ENCODE measurements at regions not wholly inside any gene's neighbourhood (a gene's known extent, or its start where the extent isn't known, plus 50 kb on each side); places are given as distances from the start of the nearest gene placed in this dataset.
"Not testable (repeated sequence)": the region's sequence is repeated elsewhere in the genome, so short reads cannot be mapped to it uniquely, and the experiment has no call there.

GRCh38 chr6:19692506-19693298, 144.5 kb upstream of the ID4 start:
- DNase-seq (ENCODE audit: low read depth): no peak

GRCh38 chr6:19694697-19695096, 142.5 kb upstream of the ID4 start:
- DNase-seq (ENCODE audit: low read depth): no peak

GRCh38 chr6:19697744-19698290, 139.4 kb upstream of the ID4 start:
- no peak for DNase-seq (ENCODE audit: low read depth)

DNA sequence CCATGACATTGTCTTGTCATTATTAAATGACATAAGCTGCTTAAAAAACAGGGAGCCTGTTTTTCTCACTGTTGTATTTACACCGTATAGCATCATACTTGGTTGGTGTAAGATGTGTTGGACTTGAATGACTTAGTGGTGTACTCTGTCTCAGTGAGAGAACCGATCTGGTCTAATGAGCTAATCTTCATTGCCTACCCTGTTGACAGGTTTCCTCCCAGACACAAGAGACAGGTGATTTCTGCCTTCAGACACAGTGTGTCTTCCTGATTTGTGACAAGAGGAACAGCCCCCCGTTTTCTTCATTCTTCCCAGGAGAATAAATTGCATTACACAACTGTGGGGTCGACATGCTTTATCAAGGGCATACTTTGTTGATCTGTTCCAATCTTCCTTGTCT, 137.2 kb upstream of the ID4 start:
- DNase-seq (ENCODE audit: low read depth): no peak

- DNase-seq (ENCODE audit: low read depth): no peak
These were observed 131.6 kb upstream of the ID4 start for GRCh38 chr6:19705606-19706005.

DNA sequence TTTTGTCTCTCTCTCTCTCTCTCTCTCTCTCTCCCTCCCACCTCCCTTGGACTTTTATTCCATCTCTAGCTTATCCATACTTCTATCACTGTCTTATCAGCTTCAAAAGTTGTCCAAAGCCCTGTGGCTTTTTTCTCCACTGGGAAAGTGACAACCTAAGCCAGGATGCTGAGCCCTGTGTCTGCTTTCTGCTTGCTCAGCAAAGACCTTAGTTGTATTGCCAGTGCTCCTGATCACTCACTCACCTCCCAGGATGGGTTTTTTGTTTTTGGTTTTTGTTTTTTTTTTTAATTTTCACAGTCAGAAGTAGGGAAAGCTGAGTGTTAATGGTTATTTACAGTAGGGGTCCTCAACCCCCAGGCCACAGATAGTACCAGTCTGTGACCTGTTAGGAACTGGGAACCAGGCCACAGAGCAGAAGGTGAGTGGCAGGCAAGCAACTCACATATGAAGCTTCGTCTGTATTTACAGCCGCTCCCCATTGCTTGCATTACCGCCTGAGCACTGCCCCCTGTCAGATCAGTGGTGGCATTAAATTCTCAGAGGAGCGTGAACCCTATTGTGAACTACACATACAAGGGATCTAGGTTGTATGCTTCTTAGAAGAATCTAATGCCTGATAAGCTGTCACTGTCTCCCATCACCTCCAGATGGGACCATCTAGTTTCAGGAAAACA, 125.0 kb upstream of the ID4 start:
- DNase-seq (ENCODE audit: low read depth): no peak

- no peak for DNase-seq (ENCODE audit: low read depth)
These were observed 124.2 kb upstream of the ID4 start for GRCh38 chr6:19712998-19713397.

DNA sequence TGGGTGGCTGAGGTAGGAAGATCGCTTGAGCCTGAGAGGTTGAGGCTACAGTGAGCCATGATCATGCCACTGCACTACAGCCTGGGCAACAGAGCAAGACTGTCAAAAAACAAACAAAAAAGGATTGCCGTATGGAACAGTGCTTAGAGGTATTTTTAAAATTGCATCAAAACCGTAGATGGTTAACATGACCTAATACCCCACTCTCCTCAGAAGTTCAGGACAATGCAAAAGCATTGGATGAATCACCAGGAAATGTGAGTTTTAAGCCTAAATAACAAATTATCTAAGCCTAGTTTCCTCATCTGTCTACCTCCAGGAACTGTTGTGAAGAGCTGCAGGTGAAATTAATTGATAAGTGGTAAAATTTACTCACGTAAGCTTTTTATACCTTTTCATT, 123.8 kb upstream of the ID4 start:
- no peak for DNase-seq (ENCODE audit: low read depth)

DNA sequence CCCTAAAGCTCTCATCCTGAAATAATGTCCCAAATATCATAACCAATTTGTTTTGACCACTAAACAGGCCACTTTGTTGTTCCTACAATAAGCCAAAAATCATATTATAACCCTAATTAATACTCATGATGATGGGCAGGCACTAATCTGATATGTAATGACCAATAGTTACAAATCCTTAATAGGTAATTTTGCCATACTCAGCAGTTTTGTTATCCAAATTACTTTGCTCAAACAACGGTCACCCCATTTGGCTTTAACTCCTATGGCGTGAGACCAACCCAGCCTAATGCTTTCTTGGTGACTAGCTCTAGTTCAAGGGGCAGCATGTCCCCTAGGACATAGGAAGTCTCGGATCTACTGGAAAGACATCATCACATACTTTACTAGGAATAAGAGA, 123.2 kb upstream of the ID4 start:
- no peak for DNase-seq (ENCODE audit: low read depth)

GRCh38 chr6:19714434-19715166, 122.6 kb upstream of the ID4 start:
- no peak for DNase-seq (ENCODE audit: low read depth)

DNA sequence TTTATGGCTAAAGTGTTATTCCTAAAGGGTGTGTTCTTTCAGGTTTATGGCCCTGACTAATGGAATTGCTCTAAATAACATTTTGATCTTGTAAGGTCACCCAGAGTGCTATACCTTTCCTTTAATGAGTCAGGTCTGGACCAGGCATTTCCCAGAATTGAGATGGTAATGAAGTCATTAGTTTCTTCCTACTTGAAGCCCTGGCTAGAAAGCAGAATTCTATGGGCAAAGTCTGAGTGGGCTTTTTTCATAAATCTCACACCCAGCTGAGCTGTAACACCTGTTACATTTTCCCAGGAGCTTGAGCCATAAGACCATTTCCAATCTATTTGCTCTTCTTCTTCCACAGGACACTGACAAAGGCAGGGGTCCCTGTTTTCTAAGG, 122.0 kb upstream of the ID4 start:
- DNase-seq (ENCODE audit: low read depth): no peak

DNA sequence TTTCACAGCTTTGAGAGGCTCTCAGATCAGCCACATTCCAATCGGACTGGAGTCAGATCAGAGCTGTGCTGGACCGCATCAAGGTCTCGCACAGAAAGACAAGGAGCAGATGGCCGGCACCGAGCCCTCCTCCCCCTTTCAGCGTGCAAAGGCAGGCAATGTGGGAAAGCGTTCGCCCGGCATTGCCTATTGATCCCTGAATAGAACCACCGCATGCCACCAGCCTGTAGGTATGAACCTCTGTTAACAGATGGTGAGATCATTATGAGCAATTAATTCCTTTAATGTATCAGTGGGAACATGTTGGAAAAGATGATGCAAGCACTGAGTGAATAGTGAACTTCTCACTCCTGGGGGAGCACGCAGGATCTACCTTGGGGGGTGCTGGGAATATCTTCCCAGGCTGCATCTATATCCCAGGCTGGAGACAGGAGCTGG, 117.5 kb upstream of the ID4 start:
- DNase-seq (ENCODE audit: low read depth): no peak

- DNase-seq (ENCODE audit: low read depth): no peak
These were observed 115.3 kb upstream of the ID4 start for GRCh38 chr6:19721766-19722377.

GRCh38 chr6:19722999-19723398, 114.2 kb upstream of the ID4 start:
- DNase-seq (ENCODE audit: low read depth): no peak

DNA sequence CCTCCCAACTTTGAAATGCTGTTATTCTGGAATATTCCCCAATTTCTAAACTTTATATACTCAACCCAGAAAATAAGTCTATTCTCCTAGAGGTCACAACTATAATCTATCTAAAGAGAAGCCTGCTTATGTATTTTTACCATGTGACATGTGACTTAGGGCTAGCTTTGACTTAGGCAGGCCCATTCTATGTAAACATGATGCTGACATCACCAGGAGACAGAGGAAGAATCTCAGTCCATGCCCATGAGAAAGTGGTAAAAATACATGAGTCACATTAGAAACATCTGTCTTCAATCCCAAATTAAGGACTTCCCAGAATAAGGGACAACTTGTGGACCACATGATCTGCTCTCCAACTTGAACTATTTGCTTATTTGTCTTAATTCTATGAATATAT, 113.6 kb upstream of the ID4 start:
- DNase-seq (ENCODE audit: low read depth): no peak

- not testable (repeated sequence) for DNase-seq (ENCODE audit: low read depth)
These were observed 111.7 kb upstream of the ID4 start for GRCh38 chr6:19725436-19725835.

- no peak for DNase-seq (ENCODE audit: low read depth)
These were observed 105.9 kb upstream of the ID4 start for GRCh38 chr6:19731282-19731681.

DNA sequence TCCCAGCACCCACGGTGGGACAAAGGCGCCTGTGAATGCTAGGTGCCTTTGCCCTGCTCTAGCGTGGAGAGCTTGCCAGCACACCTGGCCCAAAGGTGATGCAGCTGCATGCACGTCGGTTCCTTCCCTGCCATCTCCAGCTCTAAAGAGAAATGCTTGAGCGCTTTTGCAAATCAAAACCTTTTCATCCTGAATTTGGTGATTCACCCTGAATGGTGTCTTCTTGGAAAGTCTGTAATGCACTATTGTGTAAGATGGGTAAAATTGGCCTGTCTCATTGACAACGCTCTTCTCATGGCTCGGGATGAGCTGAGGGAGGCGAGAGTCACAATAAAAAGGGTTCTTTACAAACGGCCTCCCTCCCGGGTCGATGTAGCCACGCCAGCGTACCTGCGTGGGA, 103.1 kb upstream of the ID4 start:
- DNase-seq (ENCODE audit: low read depth): no peak

DNA sequence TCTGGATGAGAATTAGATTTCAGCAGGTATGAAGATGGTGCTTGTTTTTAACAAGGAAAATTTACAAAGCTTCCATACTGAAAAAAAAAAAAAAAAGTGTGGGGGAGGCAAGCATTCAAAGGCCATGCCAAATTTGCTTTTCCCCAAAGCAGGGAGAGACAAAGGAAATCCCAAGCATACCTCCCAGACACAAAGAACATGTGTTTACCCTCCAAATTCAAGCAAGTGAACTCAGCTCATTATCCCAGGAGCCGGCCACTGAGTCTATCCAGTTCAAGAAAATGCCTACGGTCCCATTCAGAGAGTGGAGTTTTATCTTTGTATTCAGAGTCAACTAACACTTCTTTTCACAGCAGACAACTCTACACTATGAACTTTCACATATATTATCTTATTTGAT, 102.7 kb upstream of the ID4 start:
- no peak for DNase-seq (ENCODE audit: low read depth)

GRCh38 chr6:19736066-19736465, 101.1 kb upstream of the ID4 start:
- DNase-seq (ENCODE audit: low read depth): no peak

DNA sequence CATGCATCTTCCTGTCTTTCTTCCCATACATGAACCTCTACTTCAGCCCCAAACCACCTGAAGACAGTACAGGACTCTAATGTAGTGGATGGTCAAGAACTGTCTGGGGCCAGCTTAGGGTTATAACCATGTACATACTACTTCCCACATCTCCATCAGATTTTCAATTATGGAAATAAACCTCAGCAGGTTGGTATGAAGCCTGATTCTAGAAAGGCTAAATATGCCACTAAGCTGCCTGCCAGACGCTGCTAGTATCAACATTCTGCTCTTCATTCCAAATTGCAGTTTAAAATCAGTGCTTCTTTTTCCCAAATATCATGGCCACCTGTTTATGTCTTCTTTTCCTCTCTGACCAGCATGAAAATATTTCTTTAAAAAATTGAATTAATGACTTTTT, 99.2 kb upstream of the ID4 start:
- no peak for DNase-seq (ENCODE audit: low read depth)

- DNase-seq (ENCODE audit: low read depth): no peak
These were observed 87.4 kb upstream of the ID4 start for GRCh38 chr6:19749722-19750121.
